Muscle of arm (tissue), 1 donor: ENCODE measurements at regions not wholly inside any gene's neighbourhood (a gene's known extent, or its start where the extent isn't known, plus 50 kb on each side); places are given as distances from the start of the nearest gene placed in this dataset.
"Not testable (repeated sequence)": the region's sequence is repeated elsewhere in the genome, so short reads cannot be mapped to it uniquely, and the experiment has no call there.

Experiments
- DNase-seq: peaks from one replicate; pipeline ENCODE4 v3.0.0-alpha.2; 2013

- DNase-seq: peak; percentile 14
Observed at GRCh38 chr1:29396438-29397255, 160.3 kb downstream of the PTPRU start.

- DNase-seq: no peak
Observed at GRCh38 chr1:29395736-29396437, 159.6 kb downstream of the PTPRU start.

GRCh38 chr1:29394521-29395225, 158.4 kb downstream of the PTPRU start:
- no peak for DNase-seq

DNA sequence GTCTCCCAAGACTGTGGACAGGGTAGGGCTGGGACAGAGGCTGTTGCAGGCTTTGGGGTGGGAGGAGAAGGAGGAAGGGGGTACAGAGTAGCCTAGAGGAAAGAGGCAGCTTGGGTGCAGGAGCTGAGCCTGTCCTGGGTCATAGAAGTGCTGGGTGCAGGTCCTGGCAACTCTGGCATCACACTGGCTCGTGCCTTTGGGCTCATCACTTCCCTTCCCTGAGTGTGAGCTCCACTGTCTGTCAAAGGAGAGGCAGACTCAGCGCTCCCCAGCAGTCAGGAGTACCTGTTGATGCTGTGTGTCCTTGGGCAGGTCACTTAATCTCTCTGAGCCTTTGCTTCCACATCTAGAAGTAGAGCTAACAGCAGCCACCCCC, 157.1 kb downstream of the PTPRU start:
- no peak for DNase-seq

GRCh38 chr1:29392486-29393450, 156.4 kb downstream of the PTPRU start:
- DNase-seq: no peak

- no peak for DNase-seq
Observed at GRCh38 chr1:29392036-29392435, 155.7 kb downstream of the PTPRU start.

DNA sequence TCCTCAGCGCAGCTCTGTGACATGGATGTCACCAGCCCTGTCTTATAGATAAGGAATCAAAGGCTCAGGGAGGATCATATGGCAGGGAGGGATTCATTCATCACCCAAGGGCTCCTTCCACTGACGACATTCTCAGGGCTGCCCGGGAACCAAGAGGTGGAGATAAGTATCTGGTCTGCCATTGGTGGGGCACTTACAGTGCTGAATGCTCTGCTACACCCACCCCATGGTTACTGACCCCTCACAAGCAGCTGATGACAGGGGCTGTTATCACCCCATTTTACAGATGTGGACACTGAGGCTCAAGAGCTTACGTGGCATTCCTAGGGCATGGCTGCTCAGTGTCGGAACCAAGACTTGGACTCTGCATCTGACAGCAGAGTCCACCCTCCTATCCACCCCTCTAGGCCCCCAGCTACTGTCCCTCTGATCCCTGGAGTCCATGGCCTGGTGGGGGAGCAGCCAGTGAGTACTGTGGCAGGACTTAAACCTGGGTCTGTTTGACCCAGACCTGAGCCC, 155.1 kb downstream of the PTPRU start:
- DNase-seq: no peak

DNA sequence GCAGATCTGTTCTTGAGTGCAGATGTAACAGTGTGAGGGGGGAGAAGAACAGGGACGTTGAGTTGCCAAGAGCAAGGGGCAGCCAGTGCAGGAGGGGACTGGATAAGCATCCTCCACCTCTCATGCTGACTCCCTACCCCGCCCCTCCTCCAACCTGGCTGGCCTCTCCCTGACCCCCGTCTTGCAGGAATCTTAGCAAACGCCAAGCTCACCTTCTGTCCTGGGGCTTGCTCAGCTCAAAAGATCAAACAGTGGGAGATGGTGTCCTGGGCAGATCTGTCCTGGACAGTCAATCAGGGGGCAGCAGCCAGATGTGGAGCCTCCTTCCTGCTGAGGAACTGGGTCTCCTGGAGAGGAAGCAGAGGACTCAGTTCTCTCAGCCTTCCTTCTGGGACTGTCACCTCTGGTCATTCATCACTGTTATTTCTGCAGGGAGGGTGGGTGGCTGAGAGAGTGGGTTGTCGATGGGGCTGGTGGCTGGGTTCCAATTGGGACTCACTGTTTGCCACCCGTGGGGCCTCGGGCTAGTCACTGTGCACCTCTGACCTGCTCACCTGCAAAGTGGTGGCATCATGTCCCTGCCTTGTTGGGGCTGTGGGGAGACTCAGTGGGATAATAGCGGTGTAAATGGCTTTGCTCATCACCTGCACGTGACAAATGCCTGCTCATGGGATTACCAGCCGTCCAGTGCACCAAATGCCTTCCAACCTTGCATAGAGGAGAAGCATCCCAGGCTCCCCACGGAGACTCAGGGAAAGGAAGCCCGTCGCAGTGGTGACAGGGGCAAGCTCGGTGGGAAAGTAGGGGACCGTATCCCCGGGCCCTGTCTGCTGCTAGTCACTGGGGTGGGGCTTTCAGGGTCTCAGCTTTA, 154.4 kb downstream of the PTPRU start:
- no peak for DNase-seq

GRCh38 chr1:29390075-29390474, 153.8 kb downstream of the PTPRU start:
- no peak for DNase-seq

GRCh38 chr1:29389533-29390041, 153.3 kb downstream of the PTPRU start:
- DNase-seq: no peak

GRCh38 chr1:29388884-29389283, 152.6 kb downstream of the PTPRU start:
- DNase-seq: no peak

DNA sequence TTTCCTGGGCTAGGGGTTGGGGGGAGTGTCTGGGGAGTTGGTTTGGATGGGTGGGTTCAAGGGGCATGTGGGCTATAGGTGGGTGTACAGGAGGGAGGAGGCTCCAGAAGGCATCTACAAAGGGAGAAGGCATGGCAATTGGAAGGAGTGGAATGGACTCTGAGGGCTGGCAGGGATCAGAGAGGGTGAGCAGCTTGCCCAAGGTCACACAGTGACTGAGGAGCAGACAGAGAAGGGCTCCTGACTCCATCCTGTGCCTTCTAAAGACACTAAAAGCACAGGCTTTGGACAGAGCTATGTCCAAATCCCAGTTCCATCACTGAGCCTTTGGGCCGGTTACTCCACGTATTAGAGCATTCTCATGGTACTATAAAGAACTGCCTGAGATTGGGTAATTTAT, 151.8 kb downstream of the PTPRU start:
- no peak for DNase-seq

DNA sequence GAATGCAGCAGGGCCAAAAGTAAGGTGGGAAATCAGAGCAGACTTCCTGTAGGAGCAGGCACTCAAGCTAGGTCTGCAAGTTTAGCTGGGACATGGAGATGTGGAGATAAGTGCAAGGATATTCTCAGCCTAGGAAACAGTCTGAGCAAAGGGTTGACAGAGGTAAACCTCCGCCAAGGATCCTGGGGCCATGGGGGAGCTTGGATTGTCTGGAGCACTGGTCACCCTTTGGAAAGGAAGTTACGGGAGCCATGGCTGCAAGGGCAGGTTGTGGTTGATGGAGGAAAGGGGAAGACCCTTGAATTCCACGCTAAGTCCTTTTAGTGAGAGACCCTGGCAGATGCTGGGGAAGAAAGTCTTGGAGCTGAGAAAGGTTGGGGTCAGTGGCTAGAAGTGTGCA, 150.9 kb downstream of the PTPRU start:
- DNase-seq: no peak

- DNase-seq: not testable (repeated sequence)
Observed at GRCh38 chr1:29386453-29386852, 150.1 kb downstream of the PTPRU start.

- DNase-seq: no peak
Observed at GRCh38 chr1:29385966-29386365, 149.6 kb downstream of the PTPRU start.

DNA sequence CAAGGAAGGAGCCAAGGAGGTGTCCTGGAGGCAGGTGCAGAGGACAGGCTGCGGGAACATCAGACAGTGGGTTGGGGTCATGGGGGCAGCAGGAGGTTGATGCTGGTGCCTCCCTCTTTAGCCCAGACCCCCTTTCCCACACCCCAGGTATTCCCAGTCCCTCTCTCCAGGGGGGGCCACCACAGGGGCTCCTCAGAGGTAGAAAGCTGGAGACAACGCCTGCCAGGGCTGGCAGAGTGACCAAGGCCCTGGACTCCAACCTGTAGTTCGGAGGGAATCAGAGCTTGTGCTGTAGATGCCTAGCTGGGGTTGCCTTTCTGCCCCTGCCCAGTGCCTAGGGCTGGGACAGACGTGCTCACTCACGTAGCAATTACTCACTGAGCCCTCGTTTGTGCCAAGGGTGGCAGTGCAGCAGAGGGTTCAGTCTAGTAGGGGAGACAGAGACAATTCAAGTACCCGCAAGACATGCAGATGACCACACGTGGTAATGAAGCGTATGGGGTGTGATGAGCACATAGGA, 148.2 kb downstream of the PTPRU start:
- DNase-seq: no peak

GRCh38 chr1:29383746-29384371, 147.5 kb downstream of the PTPRU start:
- no peak for DNase-seq

DNA sequence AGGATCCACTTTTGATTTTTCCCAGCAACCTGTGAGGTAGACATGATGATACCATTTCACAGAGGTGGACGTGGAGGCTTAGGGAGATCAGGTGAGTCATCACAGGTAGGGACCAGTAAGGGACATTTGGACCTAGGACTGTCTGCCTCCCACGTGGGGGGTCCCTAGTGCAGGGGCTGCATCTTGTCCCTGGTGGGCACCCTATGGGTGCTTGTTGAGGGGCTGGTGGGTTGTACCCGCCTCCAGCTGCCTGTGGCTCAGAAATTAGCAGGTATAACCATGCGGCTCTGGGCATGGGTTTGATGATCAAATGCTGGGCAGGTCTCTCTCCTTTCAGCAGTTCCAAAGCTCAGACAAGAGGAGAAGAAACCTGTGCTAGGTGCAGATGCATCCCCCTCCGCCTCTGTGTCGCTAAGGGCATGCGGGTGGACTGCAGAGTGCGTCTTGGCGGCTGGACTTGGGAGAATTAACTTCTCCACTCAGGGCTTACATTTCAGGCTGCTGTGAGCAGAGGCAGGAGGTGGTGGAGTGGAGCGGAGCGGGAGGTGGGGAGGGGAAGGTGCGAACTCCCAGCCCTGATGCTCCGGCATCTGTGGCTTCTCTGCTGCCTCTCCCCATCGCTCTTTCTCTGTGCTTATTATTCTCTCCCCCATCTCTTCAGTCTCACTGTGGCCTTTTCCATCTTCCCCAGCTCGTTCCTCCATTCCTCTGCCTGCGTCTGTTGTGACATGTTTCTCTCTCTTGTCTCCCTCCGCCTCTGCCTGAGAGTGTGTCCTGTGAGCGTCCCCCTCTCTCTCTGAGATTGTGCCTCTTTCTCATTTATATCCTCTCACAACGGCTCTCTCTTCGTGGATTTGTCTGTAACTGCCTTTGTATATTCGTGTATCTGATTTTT, 146.8 kb downstream of the PTPRU start:
- DNase-seq: no peak
